Loucy (cell line): ENCODE measurements at regions not wholly inside any gene's neighbourhood (a gene's known extent, or its start where the extent isn't known, plus 50 kb on each side); places are given as distances from the start of the nearest gene placed in this dataset.

Experiments
- H2AFZ ChIP-seq: fragments of 200-600 bp; sonication (generic); 2 replicates; pipeline ENCODE4 v1.6.0; 2016; ENCODE audit warnings: antibody characterized with exemption, mild to moderate bottlenecking, low read length, moderate library complexity
- H3F3A ChIP-seq: fragments of 200-600 bp; 2 replicates; pipeline ENCODE4 v1.6.0; 2016; ENCODE audit warnings: antibody characterized with exemption, low read depth, mild to moderate bottlenecking
- H3K27me3 ChIP-seq: fragments of 200-600 bp; sonication (generic); 2 replicates; pipeline ENCODE4 v1.6.1; 2014; ENCODE audit warnings: low read length, mild to moderate bottlenecking; ENCODE audit not compliant: insufficient read depth, poor library complexity, severe bottlenecking
- H3K36me3 ChIP-seq: fragments of 200-600 bp; sonication (generic); 2 replicates; pipeline ENCODE4 v1.6.1; 2016; ENCODE audit warnings: low read length; ENCODE audit not compliant: insufficient read depth
- H3K4me1 ChIP-seq: fragments of 200-600 bp; sonication (generic); 2 replicates; pipeline ENCODE4 v1.5.1; 2014; ENCODE audit warnings: low read length, mild to moderate bottlenecking; ENCODE audit not compliant: insufficient read depth, poor library complexity, severe bottlenecking
- H3K4me2 ChIP-seq: fragments of 200-600 bp; sonication (generic); 2 replicates; pipeline ENCODE4 v1.6.0; 2014; ENCODE audit warnings: antibody characterized with exemption, low read length, low read depth, mild to moderate bottlenecking; ENCODE audit not compliant: poor library complexity, severe bottlenecking
- H3K4me3 ChIP-seq: fragments of 200-600 bp; sonication (generic); 2 replicates; pipeline ENCODE4 v1.5.1; 2014; ENCODE audit warnings: low read length, mild to moderate bottlenecking, mixed read lengths; ENCODE audit not compliant: poor library complexity, severe bottlenecking
- H3K79me2 ChIP-seq: fragments of 200-600 bp; sonication (generic); 2 replicates; pipeline ENCODE4 v1.6.1; 2014; ENCODE audit warnings: low read length; ENCODE audit not compliant: insufficient read depth
- H3K9ac ChIP-seq: fragments of 200-600 bp; sonication (generic); 2 replicates; pipeline ENCODE4 v1.6.0; 2014; ENCODE audit warnings: mild to moderate bottlenecking, low read depth, low read length, moderate library complexity; ENCODE audit not compliant: poor library complexity, severe bottlenecking
- H3K9me2 ChIP-seq: fragments of 200-600 bp; sonication (generic); replicated peaks from 2 replicates; pipeline ENCODE4 v1.6.1; 2016; ENCODE audit warnings: low read depth, low read length, mixed read lengths
- H3K9me3 ChIP-seq: fragments of 200-600 bp; sonication (generic); 2 replicates; pipeline ENCODE4 v1.6.1; 2014; ENCODE audit warnings: mild to moderate bottlenecking, antibody characterized with exemption, low read length, low read depth; ENCODE audit not compliant: insufficient read depth
- H4K20me1 ChIP-seq: fragments of 200-600 bp; sonication (generic); 2 replicates; pipeline ENCODE4 v1.6.0; 2014; ENCODE audit warnings: antibody characterized with exemption, low read length, mild to moderate bottlenecking; ENCODE audit not compliant: insufficient read depth, poor library complexity, severe bottlenecking
- CTCF ChIP-seq: fragments of 200-600 bp; sonication (generic); conservative IDR thresholded peaks from 2 replicates; pipeline ENCODE4 v1.5.1; 2014; ENCODE audit warnings: mild to moderate bottlenecking, antibody characterized with exemption, low read length
- EZH2phosphoT487 ChIP-seq: fragments of 200-600 bp; IDR thresholded peaks from 2 replicates; pipeline ENCODE4 v1.6.1; 2018; ENCODE audit warnings: antibody characterized with exemption, mild to moderate bottlenecking, moderate library complexity, borderline replicate concordance

GRCh38 chr6:170167657-170168159 lies 123.2 kb downstream of the DLL1 start:
- Histone ChIP-seq H3K36me3 (no peaks in the 10 kb centered on the region), H3K27me3 (no peaks in the 10 kb centered on the region), H4K20me1 (no peaks in the 10 kb centered on the region)

GRCh38 chr6:170166511-170167122 lies 124.3 kb downstream of the DLL1 start:
- Histone ChIP-seq H3K79me2 (no peaks in the 10 kb centered on the region), H3K36me3 (no peaks in the 10 kb centered on the region), H2AFZ (no peak overlapping the region), H3K4me3 (no peak overlapping the region), H3F3A (no peaks in the 10 kb centered on the region), H4K20me1 (no peaks in the 10 kb centered on the region), H3K4me1 (no peaks in the 10 kb centered on the region), H3K27me3 (no peaks in the 10 kb centered on the region), H3K4me2 (no peak overlapping the region), H3K9ac (no peak overlapping the region), H3K9me3 (peaks cover 27% of the 10 kb centered on the region; the same call in 1 of the 2 replicates), H3K9me2 (no peaks in the 10 kb centered on the region)
- TF ChIP-seq EZH2phosphoT487 (no peak), CTCF (no peak)

More at GRCh38 chr6:170167657-170168159, 123.2 kb downstream of the DLL1 start:
- no peaks in the 10 kb centered on the region for H3K79me2 ChIP-seq
- no peak overlapping the region for H3K9ac ChIP-seq
- H3K4me1 ChIP-seq, result no peaks in the 10 kb centered on the region
- H3K9me3 ChIP-seq, result peaks cover 27% of the 10 kb centered on the region; the same call in 1 of the 2 replicates
- TF ChIP-seq EZH2phosphoT487 (no peak), CTCF (no peak)
- H3K4me2 ChIP-seq, result no peak overlapping the region
- H3F3A ChIP-seq, result no peaks in the 10 kb centered on the region
- H2AFZ ChIP-seq, result no peak overlapping the region
- H3K4me3 ChIP-seq, result no peak overlapping the region
- H3K9me2 ChIP-seq, result no peaks in the 10 kb centered on the region

GRCh38 chr6:170165471-170166117 lies 125.3 kb downstream of the DLL1 start:
- Histone ChIP-seq H3K4me2 (no peak overlapping the region), H2AFZ (no peak overlapping the region), H3K4me1 (no peaks in the 10 kb centered on the region)

More at GRCh38 chr6:170165471-170166117, 125.3 kb downstream of the DLL1 start:
- Histone ChIP-seq H3K79me2 (no peaks in the 10 kb centered on the region), H3K36me3 (no peaks in the 10 kb centered on the region), H4K20me1 (no peaks in the 10 kb centered on the region), H3K27me3 (no peaks in the 10 kb centered on the region), H3K9me3 (peaks cover 25% of the 10 kb centered on the region; the same call in 1 of the 2 replicates), H3F3A (no peaks in the 10 kb centered on the region), H3K9me2 (no peaks in the 10 kb centered on the region), H3K4me3 (no peak overlapping the region), H3K9ac (no peak overlapping the region)
- TF ChIP-seq CTCF, result no peak
- TF ChIP-seq EZH2phosphoT487, result no peak
